ENCODE measurements at regions not wholly inside any gene's neighbourhood (a gene's known extent, or its start where the extent isn't known, plus 50 kb on each side); places are given as distances from the start of the nearest gene placed in this dataset.

GRCh38 chr20:24079661-24080412 is 91.3 kb upstream of the GGTLC1 start:
- WGBS (ENCODE audit: insufficient coverage, low coverage, missing lambda C conversion rate): 0% methylated on average over 7 of the region's 7 CpGs
- BruUV-seq (replicated peaks): no TSS peak
- TF ChIP-seq NR3C1 (CRISPR knock-in tag; IDR thresholded peaks at IDR 0.05) (no peak), ZFPM2 (CRISPR knock-in tag; IDR thresholded peaks at IDR 0.05) (no peak), NRF1 (conservative IDR thresholded peaks at IDR 0.05 in 1 of 2, IDR thresholded peaks at IDR 0.05 in 1 of 2) (no peak), KDM5B (IDR thresholded peaks at IDR 0.05; ENCODE audit: insufficient replicate concordance, low read depth, low read length) (no peak), E2F1 (CRISPR knock-in tag; IDR thresholded peaks at IDR 0.05) (no peak), CUX1 (CRISPR knock-in tag; IDR thresholded peaks at IDR 0.05) (no peak), ETS2 (tag; IDR thresholded peaks at IDR 0.05; ENCODE audit: borderline replicate concordance, poor library complexity, severe bottlenecking) (no peak), ILK (tag; IDR thresholded peaks at IDR 0.05; ENCODE audit: borderline replicate concordance, low read depth) (no peak), RFX1 (IDR thresholded peaks at IDR 0.05) (no peak), ZNF655 (CRISPR knock-in tag; IDR thresholded peaks at IDR 0.05) (no peak)
- no peak for DNase-seq (ENCODE audit: extremely low read depth in 1 of 4, low spot score in 3 of 4)
- H4K20me1 ChIP-seq (replicated peaks; ENCODE audit: control insufficient read depth, insufficient read depth, low read length): no peaks in the 10 kb centered on the region
- no peak for FAIRE-seq
- no peak overlapping the region for H3K9ac ChIP-seq (ENCODE audit: insufficient read depth in 1 of 2, low read depth in 2 of 2, low read length in 2 of 2)
- ChIA-PET POLR2A (no interaction called here), CTCF (ENCODE audit: low intra/inter-chr PET ratio) (no interaction called here)
- H3K27me3 ChIP-seq (ENCODE audit: control insufficient read depth in 2 of 2, insufficient read depth in 2 of 2, low read length in 2 of 2): no peaks in the 10 kb centered on the region
- intact Hi-C loops (cut with micrococcal nuclease): no loop called here
- H3K36me3 ChIP-seq (ENCODE audit: control insufficient read depth, insufficient read depth, low read length): no peaks in the 10 kb centered on the region
- H3K27ac ChIP-seq (ENCODE audit: extremely low read depth, low read depth, low read length): no peak overlapping the region
- H3K4me2 ChIP-seq (ENCODE audit: insufficient read depth, low read length): no peak overlapping the region
- H2AFZ ChIP-seq (ENCODE audit: low read depth, low read length): no peak overlapping the region
- H3K79me2 ChIP-seq (ENCODE audit: control insufficient read depth, insufficient read depth, low read length): no peaks in the 10 kb centered on the region
- no peaks in the 10 kb centered on the region for H3K9me1 ChIP-seq (ENCODE audit: control insufficient read depth, insufficient read depth, low read length)
- no peak overlapping the region for H3K4me3 ChIP-seq
- no peaks in the 10 kb centered on the region for H3K9me3 ChIP-seq (replicated peaks; ENCODE audit: control insufficient read depth, insufficient read depth, low read depth, low read length)
- in situ Hi-C loops (cut with MboI): no loop called here
- no peaks in the 10 kb centered on the region for H3K4me1 ChIP-seq (replicated peaks in 1 of 2; ENCODE audit: control insufficient read depth in 2 of 2, insufficient read depth in 2 of 2, low read length in 2 of 2)
- no peak for ATAC-seq

All from K562 (cell line).